Neuronal stem cell (in vitro differentiated cells): ENCODE measurements at regions not wholly inside any gene's neighbourhood (a gene's known extent, or its start where the extent isn't known, plus 50 kb on each side); places are given as distances from the start of the nearest gene placed in this dataset.
A peak's percentile ranks its signal among the peaks of the same experiment; 100 is the strongest.

Source experiments
- DNase-seq: peaks from one replicate; pipeline ENCODE4 v3.0.0-alpha.2; 2013; ENCODE audit warnings: low spot score
- H2AFZ ChIP-seq: one replicate; pipeline ENCODE4 v1.6.1; 2013; ENCODE audit warnings: mild to moderate bottlenecking, low read length, inconsistent platforms
- H2AK5ac ChIP-seq: 2 replicates; pipeline ENCODE4 v1.6.1; 2013; ENCODE audit warnings: low read depth, mild to moderate bottlenecking, inconsistent platforms, low read length, moderate library complexity, mixed read lengths
- H2BK120ac ChIP-seq: 2 replicates; pipeline ENCODE4 v1.6.1; 2013; ENCODE audit warnings: low read depth, mild to moderate bottlenecking, inconsistent platforms, low read length, moderate library complexity, mixed read lengths
- H2BK12ac ChIP-seq: one replicate; pipeline ENCODE4 v1.6.1; 2013; ENCODE audit warnings: low read length, inconsistent platforms
- H2BK15ac ChIP-seq: 2 replicates; pipeline ENCODE4 v1.6.1; 2013; ENCODE audit warnings: mild to moderate bottlenecking, low read length, inconsistent platforms, mixed read lengths
- H2BK5ac ChIP-seq: one replicate; pipeline ENCODE4 v1.6.1; 2013; ENCODE audit warnings: inconsistent platforms, mild to moderate bottlenecking, low read length, moderate library complexity
- H3K14ac ChIP-seq: one replicate; pipeline ENCODE4 v1.6.1; 2013; ENCODE audit warnings: low read length, inconsistent platforms
- H3K18ac ChIP-seq: 2 replicates; pipeline ENCODE4 v1.6.1; 2013; ENCODE audit warnings: low read length, inconsistent platforms
- H3K23ac ChIP-seq: 2 replicates; pipeline ENCODE4 v1.6.1; 2013; ENCODE audit warnings: low read depth, mild to moderate bottlenecking, mixed read lengths, low read length, inconsistent platforms; ENCODE audit not compliant: poor library complexity
- H3K27ac ChIP-seq: replicated peaks from 3 replicates; pipeline ENCODE4 v1.5.1; 2013; ENCODE audit warnings: low read length, inconsistent platforms
- H3K27me3 ChIP-seq, 3 experiments: 2 replicates each; pipeline ENCODE4 v1.6.1; 2013; ENCODE audit warnings: low read length in 3 of 3, mild to moderate bottlenecking in 2 of 3, inconsistent platforms in 1 of 3, low read depth in 1 of 3, mixed read lengths in 1 of 3, moderate library complexity in 1 of 3; ENCODE audit not compliant: control insufficient read depth in 3 of 3, insufficient read depth in 3 of 3
- H3K36me3 ChIP-seq, 2 donors: replicated peaks in 1 of 2; 2 replicates each; pipeline ENCODE4 v1.6.1; 2013; ENCODE audit warnings: low read length in 2 of 2; ENCODE audit not compliant: control insufficient read depth in 2 of 2, insufficient read depth in 2 of 2
- H3K4ac ChIP-seq: 2 replicates; pipeline ENCODE4 v1.6.1; 2013; ENCODE audit warnings: inconsistent platforms, mild to moderate bottlenecking, low read length, moderate library complexity
- H3K4me1 ChIP-seq, 2 donors: 1 replicate in 1 of 2; 2 replicates in 1 of 2; pipeline ENCODE4 v1.6.1; 2013; ENCODE audit warnings: low read length in 2 of 2, low read depth in 1 of 2; ENCODE audit not compliant: control insufficient read depth in 2 of 2, insufficient read depth in 1 of 2
- H3K4me2 ChIP-seq: one replicate; pipeline ENCODE4 v1.6.1; 2013; ENCODE audit warnings: mild to moderate bottlenecking, low read length, inconsistent platforms; ENCODE audit not compliant: insufficient read depth, poor library complexity, severe bottlenecking
- H3K4me3 ChIP-seq, 2 donors: 2 replicates each; pipeline ENCODE4 v1.5.1; 2013; ENCODE audit warnings: low read length in 2 of 2, mild to moderate bottlenecking in 2 of 2, inconsistent platforms in 1 of 2, moderate library complexity in 1 of 2
- H3K79me1 ChIP-seq: one replicate; pipeline ENCODE4 v1.6.1; 2013; ENCODE audit warnings: low read depth, mild to moderate bottlenecking, inconsistent platforms, low read length, moderate library complexity
- H3K9ac ChIP-seq: one replicate; pipeline ENCODE4 v1.6.1; 2013; ENCODE audit warnings: mild to moderate bottlenecking, low read depth, low read length, inconsistent platforms; ENCODE audit not compliant: poor library complexity
- H3K9me3 ChIP-seq, 2 donors: replicated peaks in 1 of 2; 2 replicates each; pipeline versions ENCODE3 to v1.6.1; 2013; ENCODE audit warnings: low read length in 2 of 2, mild to moderate bottlenecking in 2 of 2, inconsistent platforms in 1 of 2, low read depth in 1 of 2, mixed read lengths in 1 of 2, moderate library complexity in 1 of 2; ENCODE audit not compliant: control insufficient read depth in 2 of 2, insufficient read depth in 1 of 2
- H4K8ac ChIP-seq: one replicate; pipeline ENCODE4 v1.6.1; 2013; ENCODE audit warnings: low read depth, mild to moderate bottlenecking, inconsistent platforms, low read length, moderate library complexity
- H4K91ac ChIP-seq: one replicate; pipeline ENCODE4 v1.6.1; 2013; ENCODE audit warnings: low read length, low read depth, mild to moderate bottlenecking, inconsistent platforms; ENCODE audit not compliant: poor library complexity
- WGBS, 2 donors: extraction: QIAGEN DNeasy Blood & Tissue Kit; methylation state at CpG; one replicate each; pipeline ENCODE4 v1.1.7; 2013; ENCODE audit warnings: missing lambda C conversion rate in 2 of 2, mixed read lengths in 1 of 2; ENCODE audit not compliant: insufficient read length in 2 of 2, insufficient replicate concordance in 1 of 2; ENCODE audit errors: extremely low coverage in 2 of 2; 5-methylcytosine and 5-hydroxymethylcytosine counted together

- Histone ChIP-seq H2AFZ (peak overlapping the region; percentile 79), H4K8ac (no peak overlapping the region), H3K9me3 (no peaks in the 10 kb centered on the region), H3K27me3 (no peaks in the 10 kb centered on the region), H3K79me1 (no peaks in the 10 kb centered on the region), H3K14ac (no peak overlapping the region), H2BK5ac (no peak overlapping the region), H2BK15ac (no peak overlapping the region), H3K4me3 (peak overlapping the region in 1 of 2 donors; percentile 26), H2AK5ac (no peak overlapping the region), H3K36me3 (no peaks in the 10 kb centered on the region), H3K4ac (no peak overlapping the region), H3K23ac (no peak overlapping the region), H3K9ac (no peak overlapping the region), H3K4me1 (no peaks in the 10 kb centered on the region), H4K91ac (no peak overlapping the region), H3K27ac (no peak overlapping the region), H2BK120ac (no peak overlapping the region), H3K18ac (no peak overlapping the region), H3K4me2 (no peak overlapping the region), H2BK12ac (no peak overlapping the region)
- DNase-seq, result no peak
- WGBS, 2 donors, result no CpG with 5 or more reads among the region's 2 CpGs
Observed at GRCh38 chr12:18165422-18165871, 75.5 kb upstream of the RERGL start.

- no CpG with 5 or more reads among the region's 1 CpG for WGBS, 2 donors
- no peak overlapping the region for H2BK12ac ChIP-seq
- DNase-seq, result no peak
Observed at GRCh38 chr12:18160901-18161300, 70.9 kb upstream of the RERGL start.

GRCh38 chr12:18158774-18159557 lies 69.0 kb upstream of the RERGL start:
- Histone ChIP-seq H2BK120ac (no peak overlapping the region), H2AFZ (no peak overlapping the region), H3K79me1 (no peaks in the 10 kb centered on the region), H3K36me3 (no peaks in the 10 kb centered on the region), H3K4ac (no peak overlapping the region), H3K23ac (no peak overlapping the region), H3K4me3 (no peak overlapping the region), H4K91ac (no peak overlapping the region), H2AK5ac (no peak overlapping the region), H3K14ac (no peak overlapping the region), H2BK15ac (no peak overlapping the region), H3K27ac (no peak overlapping the region), H2BK12ac (no peak overlapping the region), H3K4me1 (peaks cover 0 to under 1% of the 10 kb centered on the region in 2 donors), H4K8ac (no peak overlapping the region), H3K27me3 (no peaks in the 10 kb centered on the region), H3K4me2 (no peak overlapping the region), H2BK5ac (no peak overlapping the region), H3K9ac (no peak overlapping the region), H3K9me3 (no peaks in the 10 kb centered on the region), H3K18ac (no peak overlapping the region)
- no peak for DNase-seq
- WGBS, 2 donors, result no CpG with 5 or more reads among the region's 6 CpGs

More at GRCh38 chr12:18160901-18161300, 70.9 kb upstream of the RERGL start:
- H2BK5ac ChIP-seq, result no peak overlapping the region
- H3K4me3 ChIP-seq, result no peak overlapping the region
- no peaks in the 10 kb centered on the region for H3K36me3 ChIP-seq
- no peak overlapping the region for H2AK5ac ChIP-seq
- no peaks in the 10 kb centered on the region for H3K27me3 ChIP-seq
- H3K9me3 ChIP-seq, result no peaks in the 10 kb centered on the region
- H3K9ac ChIP-seq, result no peak overlapping the region
- no peak overlapping the region for H3K14ac ChIP-seq
- H2AFZ ChIP-seq, result no peak overlapping the region
- H3K27ac ChIP-seq, result no peak overlapping the region
- H4K91ac ChIP-seq, result no peak overlapping the region
- H3K18ac ChIP-seq, result no peak overlapping the region
- no peak overlapping the region for H2BK15ac ChIP-seq
- no peaks in the 10 kb centered on the region for H3K4me1 ChIP-seq
- H3K79me1 ChIP-seq, result no peaks in the 10 kb centered on the region
- no peak overlapping the region for H4K8ac ChIP-seq
- H3K4ac ChIP-seq, result no peak overlapping the region
- no peak overlapping the region for H2BK120ac ChIP-seq
- H3K4me2 ChIP-seq, result no peak overlapping the region
- no peak overlapping the region for H3K23ac ChIP-seq

GRCh38 chr12:18153826-18154225 lies 63.8 kb upstream of the RERGL start:
- no peak overlapping the region for H4K91ac ChIP-seq
- H2BK15ac ChIP-seq, result no peak overlapping the region
- no peak overlapping the region for H3K9ac ChIP-seq
- H3K23ac ChIP-seq, result no peak overlapping the region
- H3K14ac ChIP-seq, result no peak overlapping the region
- peaks cover 0 to 3% of the 10 kb centered on the region in 2 donors for H3K4me1 ChIP-seq
- no peak overlapping the region for H2BK12ac ChIP-seq
- H2BK5ac ChIP-seq, result no peak overlapping the region
- H2BK120ac ChIP-seq, result no peak overlapping the region
- H3K4me2 ChIP-seq, result no peak overlapping the region
- no peak overlapping the region for H3K4ac ChIP-seq
- no peak overlapping the region for H4K8ac ChIP-seq
- no peak overlapping the region for H3K27ac ChIP-seq
- no peaks in the 10 kb centered on the region for H3K27me3 ChIP-seq
- no peak overlapping the region for H2AFZ ChIP-seq
- H3K4me3 ChIP-seq, result no peak overlapping the region
- H3K79me1 ChIP-seq, result no peaks in the 10 kb centered on the region
- no peaks in the 10 kb centered on the region for H3K9me3 ChIP-seq
- H2AK5ac ChIP-seq, result no peak overlapping the region
- no peak for DNase-seq
- WGBS, 2 donors, result no CpG with 5 or more reads among the region's 2 CpGs
- no peak overlapping the region for H3K18ac ChIP-seq
- no peaks in the 10 kb centered on the region for H3K36me3 ChIP-seq
